Endothelial cell of hepatic sinusoid (primary cell): ENCODE measurements at regions not wholly inside any gene's neighbourhood (a gene's known extent, or its start where the extent isn't known, plus 50 kb on each side); places are given as distances from the start of the nearest gene placed in this dataset.

Experiments
- in situ Hi-C: cut with HindIII; loops from 2 replicates; pipeline ENCODE4 v1.10.0; 2017; ENCODE audit warnings: low sequenced_read_pairs

DNA sequence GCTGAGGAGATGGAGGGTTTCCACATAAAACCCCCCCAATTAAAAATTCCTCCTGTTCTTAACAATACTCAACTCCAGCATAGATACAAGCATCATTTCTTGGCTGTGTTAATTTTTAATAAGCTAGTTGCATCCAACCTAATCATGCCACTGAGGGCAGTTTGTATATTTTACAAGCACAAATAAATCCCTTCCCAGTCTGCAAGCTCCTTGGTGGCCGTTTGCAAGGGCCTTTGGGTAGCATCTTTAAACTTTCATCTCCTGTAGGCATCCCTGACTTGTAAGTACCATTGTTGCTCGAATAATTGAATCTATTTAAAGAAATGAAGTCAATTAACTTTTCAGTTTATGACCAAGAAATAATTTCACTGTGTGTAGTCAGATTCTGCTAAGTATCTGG, 103.5 kb upstream of the AJAP1 start:
- in situ Hi-C loops: no loop called here

DNA sequence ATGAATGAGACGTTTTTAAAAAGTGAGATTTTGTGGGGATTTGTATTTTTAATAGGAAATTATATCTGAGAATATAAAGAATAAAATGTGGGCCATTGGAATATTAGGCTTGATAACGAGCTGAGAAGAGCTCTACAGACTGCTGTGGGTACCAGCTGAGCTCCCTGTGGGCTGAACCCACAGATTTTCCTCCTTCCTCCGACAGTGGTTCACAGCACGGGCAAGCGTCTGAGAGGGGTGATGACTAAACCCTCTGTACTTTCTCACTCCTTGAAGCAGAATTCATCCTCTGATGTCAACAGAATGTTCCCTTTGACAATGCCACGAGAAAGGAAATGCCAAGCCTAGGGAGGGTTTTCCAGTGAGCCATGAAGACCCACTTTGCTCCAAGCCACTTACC, 102.7 kb upstream of the AJAP1 start:
- in situ Hi-C loops: no loop called here

DNA sequence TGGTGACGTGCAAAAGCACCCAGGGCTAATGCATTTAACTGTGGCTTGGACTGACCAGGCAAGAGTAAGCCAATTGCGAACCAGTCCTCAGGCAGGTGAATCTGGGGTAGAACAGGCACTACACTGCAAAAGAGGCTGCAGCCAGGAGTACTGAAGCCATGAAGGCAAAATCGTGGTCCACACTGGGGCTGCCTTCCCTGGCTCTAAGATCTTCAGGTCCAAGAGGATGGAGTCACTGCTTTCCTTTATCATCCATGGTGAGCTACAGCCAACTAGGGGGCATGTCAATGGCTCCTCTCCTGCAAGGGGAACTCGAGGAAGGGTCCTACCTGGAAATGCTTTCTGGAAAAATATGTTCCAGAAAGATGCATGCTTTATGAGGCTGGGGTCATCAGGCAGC, 100.6 kb upstream of the AJAP1 start:
- in situ Hi-C loops: no loop called here

DNA sequence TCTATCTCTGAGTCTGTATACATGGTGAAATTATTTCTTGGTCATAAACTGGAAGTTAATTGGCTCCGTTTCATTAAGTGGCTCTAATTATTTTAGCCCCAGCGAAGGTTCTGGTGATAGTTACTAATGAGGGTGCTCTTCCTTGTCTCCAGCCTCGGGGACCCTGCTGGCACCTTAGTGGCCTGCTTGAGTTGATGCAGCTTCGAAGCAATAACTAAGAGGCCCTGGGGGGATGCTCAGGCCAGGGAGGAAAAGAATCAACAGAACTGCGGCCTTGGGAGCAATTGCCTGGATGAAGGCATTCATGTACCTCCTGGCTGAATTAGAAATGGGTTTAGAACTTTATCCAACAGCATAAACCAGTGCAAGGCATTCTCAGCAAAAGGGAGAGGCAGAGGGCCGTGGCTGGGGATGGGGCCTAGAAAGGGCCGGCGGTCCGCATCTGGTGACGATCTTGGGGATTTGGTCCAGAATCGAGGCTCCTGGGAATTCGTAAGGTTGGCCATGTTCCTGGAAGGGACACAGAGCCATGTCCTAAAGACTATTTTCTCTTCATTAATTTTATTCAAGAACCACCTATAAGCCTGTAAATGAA, 100.0 kb upstream of the AJAP1 start:
- in situ Hi-C loops: no loop called here

DNA sequence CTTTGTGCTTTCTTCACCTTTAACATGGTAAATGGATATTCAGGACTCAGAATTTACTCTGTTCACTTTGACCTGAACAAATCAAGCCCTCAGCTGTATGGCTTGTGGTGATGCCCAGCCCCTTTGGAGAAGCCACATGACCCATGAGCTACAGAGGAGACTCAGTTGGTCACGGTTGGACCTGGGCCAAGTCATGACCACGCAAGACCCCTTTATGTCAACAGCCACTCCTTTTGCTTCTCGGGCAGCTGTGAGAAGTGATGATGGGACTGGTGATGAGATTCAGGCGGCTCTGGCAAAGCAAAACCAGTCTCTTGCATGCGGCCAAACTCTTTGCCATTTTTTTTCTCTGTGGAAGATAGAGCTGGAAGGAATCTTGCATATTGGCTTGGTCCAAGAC, 96.5 kb upstream of the AJAP1 start:
- in situ Hi-C loops: no loop called here

DNA sequence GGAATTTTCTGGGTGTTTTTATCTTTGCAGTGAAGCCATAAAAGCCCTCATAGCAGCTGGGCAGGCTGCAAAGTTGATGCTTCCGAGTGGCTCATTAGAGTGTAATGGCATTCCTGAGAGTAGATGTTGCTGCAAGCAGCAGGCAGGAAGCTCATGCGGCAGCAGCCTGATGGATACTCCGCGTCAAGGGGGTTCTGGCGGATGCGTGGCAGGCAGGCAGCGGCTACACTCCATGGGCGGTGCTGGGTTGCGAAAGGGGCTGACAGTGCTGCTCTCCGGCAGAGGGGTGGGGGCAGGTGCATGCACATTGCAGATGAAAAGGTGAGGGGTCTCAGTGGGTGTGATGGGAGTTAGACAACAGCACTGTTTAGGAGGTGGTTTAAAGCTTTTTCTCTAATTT, 93.2 kb upstream of the AJAP1 start:
- in situ Hi-C loops: no loop called here

DNA sequence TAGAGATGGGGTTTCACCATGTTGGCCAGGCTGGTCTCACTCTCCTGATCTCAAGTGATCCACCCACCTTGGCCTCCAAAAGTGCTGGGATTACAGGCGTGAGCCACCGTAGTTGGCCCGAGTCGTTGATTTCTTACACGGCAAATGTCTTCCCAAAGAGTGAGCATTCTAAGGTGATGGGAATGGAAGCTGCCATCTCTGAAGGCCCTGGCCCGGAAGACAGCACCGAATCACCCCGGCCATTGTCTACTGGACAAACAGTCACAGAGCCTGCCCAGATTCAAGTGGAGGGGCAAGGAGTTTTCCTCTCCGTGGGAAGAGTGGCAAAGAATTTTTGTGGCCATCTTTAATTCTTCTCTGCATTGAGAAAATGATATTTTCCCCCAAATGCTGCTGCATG, 92.1 kb upstream of the AJAP1 start:
- in situ Hi-C loops: no loop called here

DNA sequence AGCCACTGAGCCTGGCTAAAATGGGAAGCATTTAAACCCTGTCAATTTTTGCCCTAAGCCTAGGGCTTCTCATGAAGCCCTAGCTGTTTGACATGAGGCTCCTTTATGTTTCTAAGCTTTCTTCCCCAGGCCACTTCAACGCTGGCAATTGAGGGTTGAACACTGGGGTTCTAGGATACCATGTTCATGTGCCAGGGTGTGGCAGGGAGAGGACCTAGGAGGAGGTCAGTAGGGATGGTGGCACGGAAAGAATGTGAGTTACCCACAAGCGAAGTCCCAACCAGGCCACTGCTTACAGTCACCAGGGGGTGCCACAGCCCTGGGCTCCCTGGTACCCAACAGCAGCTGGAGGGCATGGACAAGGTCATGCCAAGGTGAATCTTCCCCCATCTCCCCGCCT, 90.8 kb upstream of the AJAP1 start:
- in situ Hi-C loops: no loop called here

DNA sequence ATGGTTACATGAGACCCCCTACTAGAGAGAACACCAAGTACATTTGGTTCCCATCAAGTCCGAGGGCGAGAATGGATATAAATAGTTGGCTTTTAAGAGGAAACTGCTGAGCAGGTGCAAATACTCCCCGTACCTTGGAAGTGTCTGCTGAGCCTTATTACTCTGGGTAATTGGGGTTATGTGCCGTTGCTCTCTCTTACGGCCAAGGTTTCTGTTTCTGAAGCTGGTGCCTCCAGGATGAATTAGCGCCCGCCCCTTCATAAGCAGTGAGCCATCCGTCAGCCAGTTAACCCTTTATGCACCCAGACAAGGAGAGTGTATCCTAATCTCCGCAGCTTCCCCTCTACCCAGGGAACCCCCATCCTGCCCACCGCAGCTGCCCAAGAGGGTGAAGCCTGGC, 90.4 kb upstream of the AJAP1 start:
- in situ Hi-C loops: no loop called here

DNA sequence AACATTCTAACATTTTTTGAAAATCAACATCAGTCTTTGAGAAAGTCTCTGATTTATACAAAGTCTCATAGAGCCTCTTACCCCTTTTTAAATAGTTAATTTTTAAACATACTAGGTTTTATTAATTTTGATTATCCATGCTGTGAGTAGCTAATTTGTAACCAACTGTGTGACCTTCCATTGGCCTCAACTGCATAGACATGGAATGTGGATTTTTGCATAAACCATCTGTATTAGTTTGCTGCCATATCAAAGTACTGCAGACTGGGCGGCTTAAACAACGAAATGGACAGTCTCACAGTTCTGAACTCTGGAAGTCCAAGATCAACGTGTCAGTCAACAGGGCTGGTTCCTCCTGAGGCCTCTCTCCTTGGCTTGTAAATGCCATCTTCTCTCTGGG, 89.2 kb upstream of the AJAP1 start:
- in situ Hi-C loops: no loop called here

DNA sequence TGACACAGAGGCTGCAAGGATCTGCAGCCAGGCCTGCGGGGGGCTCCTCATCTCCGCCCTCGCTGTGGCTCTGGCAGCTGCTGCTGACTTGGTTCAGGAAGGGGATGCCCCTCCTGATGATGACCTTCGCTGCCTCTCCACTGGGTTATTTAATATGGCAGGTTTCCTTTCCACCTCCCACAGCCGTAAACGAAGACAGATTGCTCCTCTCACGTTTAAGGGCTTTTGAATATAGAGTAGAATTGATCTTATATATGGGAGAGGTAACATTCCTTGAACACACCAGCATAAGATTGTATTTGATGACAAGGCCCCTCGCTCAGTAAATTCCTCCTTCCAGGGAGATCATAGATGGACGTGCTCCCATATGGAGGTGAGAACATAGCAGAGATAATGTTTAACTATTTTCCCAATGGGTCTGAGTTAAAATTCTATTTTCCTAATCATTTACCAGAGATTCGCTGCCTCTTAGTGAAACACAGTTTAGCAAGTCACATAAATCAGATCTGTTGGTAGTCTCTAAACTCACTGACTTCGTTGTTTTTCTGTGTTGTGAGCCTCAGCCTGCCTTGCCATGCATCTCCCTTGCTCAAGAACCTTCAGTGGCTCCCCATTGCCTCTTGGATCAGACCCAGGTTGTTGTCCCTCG, 88.5 kb upstream of the AJAP1 start:
- in situ Hi-C loops: no loop called here

DNA sequence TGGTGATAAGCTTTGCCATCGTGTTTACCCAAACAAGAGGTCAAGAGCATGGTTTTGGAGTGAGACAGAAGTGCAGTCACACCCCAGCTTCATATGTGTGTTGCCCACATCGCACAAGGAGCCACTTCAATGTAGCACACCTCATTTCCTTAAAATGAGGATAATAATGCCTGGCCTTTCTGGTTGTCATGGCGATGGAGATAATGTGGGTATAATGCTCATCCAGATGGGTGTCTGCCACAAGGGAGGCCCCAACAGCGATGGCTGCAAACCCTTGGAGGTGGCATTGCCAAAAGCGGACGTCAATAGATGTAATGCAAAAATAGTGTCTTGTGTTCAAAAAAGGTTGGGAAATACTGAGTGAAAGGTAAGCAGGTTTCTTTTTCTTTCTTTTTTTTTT, 83.1 kb upstream of the AJAP1 start:
- in situ Hi-C loops: loop anchor here (5.0 kb wide), 2 partner anchors 39 to 51 kb away; no protein-coding TSS in a partner anchor

DNA sequence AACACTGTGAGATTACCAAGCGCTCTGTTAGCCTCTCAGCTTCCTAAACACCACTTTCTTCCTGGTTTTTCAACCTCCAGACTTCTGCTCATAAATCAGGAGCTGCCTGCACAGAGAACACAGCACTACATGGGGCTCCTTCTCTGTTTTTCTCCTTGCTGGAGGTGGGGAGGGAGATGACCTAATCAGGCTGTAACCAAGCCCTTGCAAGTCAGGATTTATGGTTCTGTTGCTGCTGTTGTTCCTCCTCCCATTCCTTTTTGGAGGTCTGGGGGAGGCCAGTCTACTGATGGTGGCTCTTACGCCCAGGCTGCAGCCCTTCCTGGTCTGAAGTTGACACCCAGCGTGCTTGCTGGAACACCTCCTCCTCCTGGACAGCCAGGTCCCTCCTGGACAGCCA, 80.9 kb upstream of the AJAP1 start:
- in situ Hi-C loops: loop anchor here (5.0 kb wide), 2 partner anchors 41 to 49 kb away; no protein-coding TSS in a partner anchor

DNA sequence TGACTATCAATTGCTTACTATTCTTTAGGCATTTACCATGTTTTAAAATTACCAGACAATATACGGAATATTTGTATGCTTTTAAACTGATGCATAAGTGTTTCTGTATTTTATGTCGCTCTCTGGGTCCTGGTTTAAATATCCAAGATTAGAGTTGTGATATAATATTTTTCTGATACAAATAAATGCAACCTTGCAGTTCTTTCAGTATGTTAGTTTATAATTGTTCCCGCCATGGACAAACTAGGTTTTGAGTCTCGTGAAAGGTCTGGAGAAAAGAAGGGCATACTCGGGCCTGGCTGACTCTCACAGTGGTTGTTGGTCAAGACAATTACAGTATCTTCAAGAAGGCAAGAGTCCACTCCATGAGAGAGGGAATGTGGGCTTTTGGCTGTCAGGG, 72.6 kb upstream of the AJAP1 start:
- in situ Hi-C loops: no loop called here

DNA sequence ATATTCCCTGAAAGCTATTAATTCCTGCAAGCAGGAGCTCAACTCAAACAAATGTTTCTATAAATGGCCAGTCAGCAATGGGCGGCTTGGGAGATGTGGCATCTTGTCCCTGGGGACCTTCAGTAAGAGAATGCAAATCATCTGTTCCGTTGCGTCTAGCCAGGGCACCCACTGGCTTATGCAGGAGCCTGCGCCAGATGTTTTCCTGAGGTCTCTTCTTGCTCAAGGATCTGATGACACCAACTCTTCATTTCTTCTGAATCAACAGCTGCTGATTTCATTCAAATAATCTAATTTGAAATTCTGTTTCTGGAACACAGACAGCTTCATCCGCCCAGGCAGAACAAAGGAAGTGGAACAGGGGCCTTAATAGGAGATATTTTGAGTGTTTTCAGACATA, 70.0 kb upstream of the AJAP1 start:
- in situ Hi-C loops: no loop called here

DNA sequence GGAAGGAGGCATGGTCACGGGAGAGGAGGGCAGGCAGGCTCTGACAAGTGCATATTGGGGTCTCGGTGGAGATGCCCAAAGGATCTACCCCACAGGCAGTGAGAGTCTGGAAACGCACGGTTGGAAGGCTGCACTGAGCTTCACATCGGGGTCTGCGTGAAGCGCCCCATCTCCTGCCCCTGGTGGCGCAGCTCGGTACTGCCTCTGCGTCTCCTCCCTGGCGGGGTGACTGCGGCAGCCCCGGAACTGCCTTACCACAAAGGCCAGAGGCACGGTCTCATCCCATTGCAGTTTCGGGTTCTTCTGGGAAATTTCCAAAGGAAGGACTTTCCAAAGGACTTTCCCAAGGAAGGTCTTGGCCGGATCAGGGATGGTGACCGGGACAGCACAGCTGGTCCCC, 69.2 kb upstream of the AJAP1 start:
- in situ Hi-C loops: no loop called here

DNA sequence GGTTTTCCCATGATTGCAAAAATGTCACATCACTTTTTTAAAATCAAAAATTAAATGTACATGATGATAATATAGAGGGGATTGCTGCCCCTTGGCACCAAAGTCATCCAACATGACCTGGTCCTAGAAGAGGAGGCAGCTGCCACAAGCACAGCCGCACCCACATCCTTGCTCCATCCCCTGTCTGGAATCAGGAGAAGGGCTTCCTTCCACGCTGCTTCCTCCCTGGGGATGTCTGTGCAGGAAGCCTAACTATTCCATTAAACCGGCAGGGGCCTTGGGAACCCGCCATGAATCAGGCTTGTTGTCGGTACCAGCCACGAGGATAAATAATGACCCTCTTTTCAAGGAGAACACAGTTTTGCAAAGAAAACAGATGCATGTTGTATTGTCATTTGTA, 68.7 kb upstream of the AJAP1 start:
- in situ Hi-C loops: no loop called here

DNA sequence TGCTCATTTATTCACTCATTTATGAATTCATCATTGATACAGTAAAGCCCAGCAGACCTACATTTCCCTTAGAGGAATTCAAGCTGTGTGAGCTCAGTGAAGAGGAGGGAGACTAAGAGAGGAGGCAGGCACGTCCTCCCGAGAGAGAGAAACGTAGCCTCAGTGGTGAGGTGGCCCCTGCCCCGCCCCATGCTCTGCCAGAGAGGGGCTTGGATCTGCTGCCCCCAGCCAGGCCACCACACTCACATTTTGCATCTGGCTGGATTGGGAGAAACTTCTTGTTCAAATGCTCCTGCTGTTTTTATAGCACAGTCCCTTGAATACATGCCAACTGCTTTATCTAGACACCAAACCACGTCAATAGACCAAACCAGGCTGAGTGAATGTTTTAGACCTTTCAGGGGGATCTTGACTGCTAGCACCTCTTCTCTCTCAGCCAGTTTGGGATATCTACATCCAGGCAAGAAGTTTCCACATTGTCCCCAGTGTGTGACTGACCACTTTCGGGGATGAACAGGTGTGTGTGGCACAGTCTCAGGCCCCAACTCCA, 67.7 kb upstream of the AJAP1 start:
- in situ Hi-C loops: no loop called here

DNA sequence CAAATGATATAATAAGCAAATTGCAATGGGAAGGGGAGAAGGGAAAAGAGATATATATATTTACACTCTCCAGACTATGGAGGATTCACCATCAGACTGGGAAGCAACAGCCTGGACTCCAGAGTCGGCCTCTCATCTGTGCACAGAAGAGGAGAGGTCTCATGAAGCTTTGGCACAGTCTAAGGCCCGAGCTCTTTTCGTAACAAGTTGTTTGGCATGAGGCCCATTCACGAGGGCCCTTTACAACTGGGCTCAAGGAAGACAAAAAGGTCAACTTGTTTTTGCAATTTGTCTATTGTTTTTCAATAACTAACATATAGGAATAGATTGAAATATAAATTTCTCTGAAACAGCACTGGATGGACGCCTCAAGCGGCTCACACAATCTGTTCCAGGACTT, 66.7 kb upstream of the AJAP1 start:
- in situ Hi-C loops: no loop called here

DNA sequence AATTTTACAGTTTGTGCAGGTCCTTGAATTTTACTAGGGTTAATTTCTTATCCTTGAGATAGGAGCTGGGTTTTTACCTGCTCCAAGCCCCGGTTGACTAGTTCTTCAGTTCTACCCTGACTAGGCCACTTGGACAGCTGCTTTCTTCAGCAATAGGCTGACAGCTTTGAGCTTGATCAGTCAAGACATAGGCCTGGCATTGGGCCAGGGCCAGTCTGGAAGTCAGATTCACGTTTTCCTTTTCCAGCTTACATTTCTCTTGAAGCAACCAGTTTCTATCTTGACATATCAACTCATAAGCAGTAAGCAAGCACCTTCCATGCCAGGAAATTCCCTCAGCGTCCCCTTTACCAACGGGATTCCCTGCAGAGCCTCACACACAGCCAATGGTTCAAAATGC, 63.7 kb upstream of the AJAP1 start:
- in situ Hi-C loops: loop anchor here (5.0 kb wide), 1 partner anchor 103 kb away; no protein-coding TSS in a partner anchor

DNA sequence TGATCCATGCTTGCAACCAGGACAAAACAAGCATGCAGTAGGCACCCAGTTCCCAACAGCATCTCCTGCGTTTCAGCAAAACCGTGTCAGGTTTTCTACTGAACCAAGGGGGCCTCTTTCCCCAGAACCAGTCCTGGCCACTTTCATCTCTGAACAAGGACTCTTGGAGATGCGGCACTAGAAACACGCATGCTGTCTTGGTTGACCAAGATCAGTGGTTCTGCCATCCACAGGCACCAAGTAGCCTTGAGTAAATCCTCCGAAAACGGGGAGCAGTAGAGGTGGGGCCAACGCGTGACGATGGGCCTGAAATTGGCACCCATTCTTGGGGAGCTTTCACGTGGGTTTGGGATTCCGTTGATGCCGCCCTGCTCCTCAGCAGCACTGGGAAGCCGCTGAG, 62.5 kb upstream of the AJAP1 start:
- in situ Hi-C loops: loop anchor here (5.0 kb wide), 1 partner anchor 105 kb away; no protein-coding TSS in a partner anchor

DNA sequence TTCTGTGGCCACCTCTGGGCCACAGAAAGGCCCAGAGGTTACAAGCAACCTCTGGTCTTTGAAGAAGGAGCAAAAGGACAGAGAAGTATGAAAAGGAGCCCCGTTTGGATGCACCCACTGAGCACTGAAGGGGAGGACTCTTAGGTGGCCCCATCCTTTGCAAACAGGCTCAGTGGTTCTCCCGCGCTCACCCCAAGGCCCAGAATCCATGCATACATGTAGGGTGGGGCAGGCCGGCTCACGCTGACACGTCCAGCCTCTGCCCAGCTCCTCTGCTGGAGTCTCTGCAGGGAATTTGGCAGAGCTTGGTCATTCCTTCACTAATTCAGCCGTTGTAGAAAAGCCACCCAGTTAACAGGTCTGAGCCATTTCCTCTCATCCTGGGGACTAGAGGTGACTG, 61.3 kb upstream of the AJAP1 start:
- in situ Hi-C loops: loop anchor here (5.0 kb wide), 1 partner anchor 106 kb away; no protein-coding TSS in a partner anchor
